Prostate gland (tissue), 2 donors: ENCODE measurements at regions not wholly inside any gene's neighbourhood (a gene's known extent, or its start where the extent isn't known, plus 50 kb on each side); places are given as distances from the start of the nearest gene placed in this dataset.

ENCODE experiments used
- DNase-seq: peaks from one replicate; pipeline ENCODE4 v3.0.0-alpha.2; 2019; ENCODE audit warnings: low spot score
- H3K27ac ChIP-seq, 2 donors: fragments of 200-600 bp; sonication (generic); 2 replicates each; pipeline ENCODE4 v1.5.1; 2017 to 2019
- H3K27me3 ChIP-seq: fragments of 200-600 bp; sonication (generic); replicated peaks from 2 replicates; pipeline ENCODE4 v1.5.1; 2019; ENCODE audit not compliant: insufficient read depth
- H3K36me3 ChIP-seq, 2 donors: fragments of 200-600 bp; sonication (generic); 1 replicate in 1 of 2; 2 replicates in 1 of 2; pipeline versions ENCODE4 v1.5.1 to v1.8.1; 2017 to 2019
- H3K4me1 ChIP-seq: fragments of 200-600 bp; sonication (generic); replicated peaks from 2 replicates; pipeline ENCODE4 v1.5.1; 2019
- H3K4me3 ChIP-seq, 2 donors: fragments of 200-600 bp; sonication (generic); 2 replicates each; pipeline ENCODE4 v1.5.1; 2017 to 2019
- H3K9me3 ChIP-seq: fragments of 200-600 bp; sonication (generic); 2 replicates; pipeline ENCODE4 v1.5.1; 2017
- POLR2A ChIP-seq: fragments of 450-650 bp; IDR thresholded peaks from one replicate; pipeline ENCODE4 v1.6.1; 2016; ENCODE audit warnings: antibody characterized with exemption, mild to moderate bottlenecking
- POLR2AphosphoS5 ChIP-seq: sonication (generic); formaldehyde crosslinking; IDR thresholded peaks from one replicate; pipeline ENCODE4 v1.6.1; 2017; ENCODE audit warnings: antibody characterized with exemption
- WGBS: methylation state at CpG from one replicate; pipeline ENCODE4 v1.1.5; 2018; 5-methylcytosine and 5-hydroxymethylcytosine counted together
- intact Hi-C: fragments of 100-400 bp; cut with DNase I; formaldehyde crosslinking; loops from one replicate; pipeline ENCODE4 v1.14.2; 2022
- TF ChIP-seq, protein P1 (sequence below), 4 experiments: fragments of 200-600 bp in 2 of 4; fragments of 450-650 bp in 2 of 4; sonication (generic) in 2 of 4; IDR thresholded peaks; 1 replicate in 3 of 4; 2 replicates in 1 of 4; pipeline ENCODE4 v1.5.1; 2016 to 2019; ENCODE audit warnings: antibody characterized with exemption in 4 of 4, mild to moderate bottlenecking in 2 of 4, moderate library complexity in 2 of 4

DNA sequence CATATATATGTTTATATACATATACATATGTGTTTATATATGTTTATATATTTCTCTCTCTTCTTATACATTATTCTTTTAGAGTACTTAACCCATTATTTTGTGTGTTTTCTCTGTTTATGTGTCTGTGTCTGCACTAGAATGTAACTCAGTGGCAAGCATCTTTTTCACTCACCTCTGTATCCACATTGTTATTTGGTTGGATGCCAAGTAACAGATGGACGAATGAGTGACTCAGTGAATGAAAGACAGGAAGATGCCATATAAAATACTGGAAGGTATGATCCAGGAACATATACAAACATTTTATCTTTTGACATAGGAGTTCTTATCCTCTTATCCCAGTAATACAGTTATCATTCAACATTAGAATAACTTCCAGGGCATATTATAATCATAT, 684.8 kb downstream of the RNF144A start:
- intact Hi-C loops = no loop called here
- H3K9me3 ChIP-seq = no peaks in the 10 kb centered on the region
- DNase-seq = no peak
- WGBS = 63% methylated on average over 1 of the region's 1 CpG
- H3K36me3 ChIP-seq = no peaks in the 10 kb centered on the region
- TF ChIP-seq POLR2AphosphoS5 (no peak), POLR2A (no peak)
- TF ChIP-seq, protein P1, sequence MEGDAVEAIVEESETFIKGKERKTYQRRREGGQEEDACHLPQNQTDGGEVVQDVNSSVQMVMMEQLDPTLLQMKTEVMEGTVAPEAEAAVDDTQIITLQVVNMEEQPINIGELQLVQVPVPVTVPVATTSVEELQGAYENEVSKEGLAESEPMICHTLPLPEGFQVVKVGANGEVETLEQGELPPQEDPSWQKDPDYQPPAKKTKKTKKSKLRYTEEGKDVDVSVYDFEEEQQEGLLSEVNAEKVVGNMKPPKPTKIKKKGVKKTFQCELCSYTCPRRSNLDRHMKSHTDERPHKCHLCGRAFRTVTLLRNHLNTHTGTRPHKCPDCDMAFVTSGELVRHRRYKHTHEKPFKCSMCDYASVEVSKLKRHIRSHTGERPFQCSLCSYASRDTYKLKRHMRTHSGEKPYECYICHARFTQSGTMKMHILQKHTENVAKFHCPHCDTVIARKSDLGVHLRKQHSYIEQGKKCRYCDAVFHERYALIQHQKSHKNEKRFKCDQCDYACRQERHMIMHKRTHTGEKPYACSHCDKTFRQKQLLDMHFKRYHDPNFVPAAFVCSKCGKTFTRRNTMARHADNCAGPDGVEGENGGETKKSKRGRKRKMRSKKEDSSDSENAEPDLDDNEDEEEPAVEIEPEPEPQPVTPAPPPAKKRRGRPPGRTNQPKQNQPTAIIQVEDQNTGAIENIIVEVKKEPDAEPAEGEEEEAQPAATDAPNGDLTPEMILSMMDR (IDR thresholded peaks at IDR 0.05) = no peak
- H3K4me3 ChIP-seq = no peak overlapping the region
- no peak overlapping the region for H3K27ac ChIP-seq
- H3K27me3 ChIP-seq = no peaks in the 10 kb centered on the region
- H3K4me1 ChIP-seq = no peaks in the 10 kb centered on the region

DNA sequence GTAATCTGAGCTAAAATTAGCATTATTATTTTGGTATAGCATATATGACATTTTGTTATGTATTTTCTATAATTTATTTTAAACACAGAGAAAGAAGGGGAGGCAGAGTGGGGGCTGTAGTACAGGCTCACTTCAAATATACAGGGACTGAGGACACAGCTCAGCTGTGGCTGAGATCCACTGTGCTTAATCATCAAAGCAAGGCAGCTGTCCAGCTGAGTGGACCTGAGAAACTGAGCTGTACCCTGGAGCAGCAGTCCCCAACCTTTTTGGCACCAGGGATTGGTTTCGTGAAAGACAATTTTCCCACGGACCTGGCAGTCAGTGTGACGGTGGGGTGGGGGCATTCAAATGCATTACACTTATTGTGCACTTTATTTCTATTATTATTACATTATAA, 687.2 kb downstream of the RNF144A start:
- 72% methylated on average over 3 of the region's 3 CpGs for whole genome bisulfite sequencing
- Histone ChIP-seq H3K4me1 (no peaks in the 10 kb centered on the region), H3K4me3 (no peak overlapping the region), H3K9me3 (no peaks in the 10 kb centered on the region), H3K27ac (no peak overlapping the region), H3K27me3 (no peaks in the 10 kb centered on the region), H3K36me3 (no peaks in the 10 kb centered on the region)
- TF ChIP-seq, protein P1 (IDR thresholded peaks at IDR 0.05) = no peak
- no peak for TF ChIP-seq POLR2A
- TF ChIP-seq POLR2AphosphoS5 = no peak
- intact Hi-C loops = no loop called here
- DNase-seq = no peak

DNA sequence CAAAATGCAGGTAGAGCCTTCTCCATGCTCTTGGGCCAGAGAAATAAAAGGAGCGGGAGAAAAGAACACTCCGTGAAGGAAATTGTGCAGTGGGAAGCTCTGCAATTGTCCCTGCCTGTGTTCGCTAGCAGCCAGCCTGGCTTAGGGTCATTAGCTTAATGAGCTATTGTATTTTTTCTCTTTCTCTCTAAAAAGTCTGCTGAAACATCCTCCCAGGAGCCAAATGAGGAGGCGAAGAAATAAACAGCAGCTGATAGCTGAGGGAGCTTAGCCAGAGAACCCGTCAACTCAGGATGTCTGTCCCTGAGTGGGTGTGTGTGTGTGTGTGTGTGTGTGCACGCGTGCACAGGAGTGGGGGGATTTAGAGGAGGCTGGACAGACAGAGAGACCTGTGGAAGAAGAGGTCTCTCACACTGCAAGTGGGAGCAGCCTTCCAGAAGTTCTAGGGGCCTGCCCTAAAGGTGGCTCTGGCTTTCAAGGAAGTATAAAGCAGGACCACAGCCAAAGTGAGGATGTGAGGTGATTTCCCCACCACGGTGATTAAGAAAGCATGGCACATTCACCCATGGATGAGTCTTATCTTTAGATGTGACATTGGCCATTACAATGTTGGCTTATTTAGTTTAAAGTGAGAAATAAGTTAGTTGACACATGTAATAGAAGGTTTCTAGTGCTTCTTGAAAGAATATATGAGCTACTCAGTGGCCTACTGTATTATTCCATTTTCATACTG, 690.4 kb downstream of the RNF144A start:
- H3K27ac ChIP-seq = no peak overlapping the region
- no peak for DNase-seq
- 66% methylated on average over 8 of the region's 8 CpGs for WGBS
- TF ChIP-seq, protein P1 (IDR thresholded peaks at IDR 0.05) = no peak
- no peak for TF ChIP-seq POLR2AphosphoS5
- TF ChIP-seq POLR2A = no peak
- no peaks in the 10 kb centered on the region for H3K27me3 ChIP-seq
- intact Hi-C loops = no loop called here
- no peak overlapping the region for H3K4me3 ChIP-seq
- no peaks in the 10 kb centered on the region for H3K4me1 ChIP-seq
- no peaks in the 10 kb centered on the region for H3K9me3 ChIP-seq
- no peaks in the 10 kb centered on the region for H3K36me3 ChIP-seq

DNA sequence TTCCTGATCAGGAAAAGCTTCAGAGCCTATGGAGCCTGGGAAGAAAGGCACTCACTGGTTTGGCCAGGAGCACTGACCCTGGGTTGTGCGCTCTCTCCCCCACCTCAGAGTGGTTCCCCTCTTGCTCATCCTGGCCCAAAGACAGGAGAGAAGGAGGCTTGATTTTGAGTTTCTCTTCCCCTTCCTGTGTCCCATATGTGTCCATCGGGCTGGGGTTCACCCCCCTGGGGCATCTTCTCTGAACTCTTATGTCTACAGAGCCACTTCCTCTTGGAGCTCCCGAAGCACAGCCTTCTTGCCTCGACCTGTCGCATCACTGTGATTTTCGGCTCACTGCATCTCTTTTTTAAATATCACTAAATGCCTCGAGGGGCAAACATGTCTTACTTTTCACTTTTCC, 692.3 kb downstream of the RNF144A start:
- no peak for DNase-seq
- Histone ChIP-seq H3K9me3 (no peaks in the 10 kb centered on the region), H3K4me1 (no peaks in the 10 kb centered on the region), H3K27me3 (no peaks in the 10 kb centered on the region), H3K4me3 (no peak overlapping the region), H3K27ac (no peak overlapping the region), H3K36me3 (no peaks in the 10 kb centered on the region)
- intact Hi-C loops = no loop called here
- 68% methylated on average over 7 of the region's 7 CpGs for WGBS
- TF ChIP-seq POLR2AphosphoS5 (no peak), POLR2A (no peak)
- TF ChIP-seq, protein P1 (IDR thresholded peaks at IDR 0.05) = no peak

DNA sequence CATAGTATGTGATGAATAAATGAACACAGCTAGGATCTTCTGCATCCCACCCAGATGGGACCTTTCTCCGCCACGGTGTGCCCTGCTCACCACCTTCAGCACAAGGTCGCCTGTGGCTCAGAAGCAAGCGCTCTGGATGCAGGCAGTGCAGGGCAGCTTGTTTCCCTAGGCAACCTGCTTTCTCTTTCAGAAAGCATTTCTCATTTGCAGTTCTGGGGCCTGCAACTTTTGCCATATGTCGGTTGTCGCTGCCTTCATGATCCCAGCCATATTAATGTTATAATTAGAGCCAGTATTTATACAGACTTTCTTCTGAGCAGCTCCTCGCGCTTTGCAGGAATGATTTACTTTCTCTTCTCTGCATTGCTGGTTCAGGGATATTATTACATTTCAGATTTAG, 692.8 kb downstream of the RNF144A start:
- Histone ChIP-seq H3K27ac (no peak overlapping the region), H3K4me1 (no peaks in the 10 kb centered on the region)
- intact Hi-C loops = no loop called here

More for the DNA sequence above, 692.8 kb downstream of the RNF144A start:
- Histone ChIP-seq H3K4me3 (no peak overlapping the region), H3K36me3 (no peaks in the 10 kb centered on the region), H3K27me3 (no peaks in the 10 kb centered on the region), H3K9me3 (no peaks in the 10 kb centered on the region)
- DNase-seq = no peak
- 87% methylated on average over 8 of the region's 8 CpGs for WGBS
- TF ChIP-seq POLR2A (no peak), POLR2AphosphoS5 (no peak)
- TF ChIP-seq, protein P1 (IDR thresholded peaks at IDR 0.05) = no peak
